ENCODE measurements at regions not wholly inside any gene's neighbourhood (a gene's known extent, or its start where the extent isn't known, plus 50 kb on each side); places are given as distances from the start of the nearest gene placed in this dataset.

DNA sequence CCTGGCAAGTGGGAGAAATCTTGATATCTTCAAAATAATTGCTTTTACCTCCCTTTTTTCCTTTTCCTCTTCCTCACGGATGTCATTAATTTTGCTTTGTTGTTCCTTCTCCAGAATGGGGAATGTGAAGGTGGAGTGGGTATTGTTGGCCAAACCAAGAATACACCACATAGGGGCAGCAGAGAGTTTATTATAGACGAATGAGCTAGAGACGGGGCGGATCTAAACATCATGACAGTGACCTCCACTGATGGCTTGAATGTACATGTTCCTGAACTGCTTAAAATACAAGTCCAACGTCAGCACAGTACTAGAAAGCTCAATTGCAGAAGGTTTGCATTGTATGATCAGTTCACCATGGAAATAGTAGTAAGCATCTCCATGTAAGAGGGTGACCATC, 122.3 kb upstream of the SNX19 start:
- Mint-ChIP-seq H3K36me3 (no peaks in the 10 kb centered on the region), H3K9me3 (no peaks in the 10 kb centered on the region), H3K4me3 (no peak overlapping the region), H3K27ac (no peak overlapping the region), H3K27me3 (ENCODE audit: insufficient read depth, low read depth) (peaks cover 4% of the 10 kb centered on the region), H3K4me1 (no peaks in the 10 kb centered on the region)
- H3F3A ChIP-seq (ENCODE audit: low read depth), result no peaks in the 10 kb centered on the region
- H3K36me3 ChIP-seq, result no peaks in the 10 kb centered on the region
- H4K20me1 ChIP-seq (ENCODE audit: low read depth), result no peaks in the 10 kb centered on the region
- H2AFZ ChIP-seq (replicated peaks), result no peak overlapping the region
- H3K27me3 ChIP-seq, result no peaks in the 10 kb centered on the region
- H3K79me2 ChIP-seq (ENCODE audit: low read depth), result no peaks in the 10 kb centered on the region
- peak; percentile 51 for DNase-seq (ENCODE audit: low spot score)
- H3K4me1 ChIP-seq, result no peaks in the 10 kb centered on the region
- no peaks in the 10 kb centered on the region for H3K9me3 ChIP-seq (ENCODE audit: low read depth)
- H3K9ac ChIP-seq, result no peak overlapping the region
- H3K4me2 ChIP-seq, result no peak overlapping the region
- H3K27ac ChIP-seq, result no peak overlapping the region
- no peak overlapping the region for H3K4me3 ChIP-seq
- TF ChIP-seq, protein P1, sequence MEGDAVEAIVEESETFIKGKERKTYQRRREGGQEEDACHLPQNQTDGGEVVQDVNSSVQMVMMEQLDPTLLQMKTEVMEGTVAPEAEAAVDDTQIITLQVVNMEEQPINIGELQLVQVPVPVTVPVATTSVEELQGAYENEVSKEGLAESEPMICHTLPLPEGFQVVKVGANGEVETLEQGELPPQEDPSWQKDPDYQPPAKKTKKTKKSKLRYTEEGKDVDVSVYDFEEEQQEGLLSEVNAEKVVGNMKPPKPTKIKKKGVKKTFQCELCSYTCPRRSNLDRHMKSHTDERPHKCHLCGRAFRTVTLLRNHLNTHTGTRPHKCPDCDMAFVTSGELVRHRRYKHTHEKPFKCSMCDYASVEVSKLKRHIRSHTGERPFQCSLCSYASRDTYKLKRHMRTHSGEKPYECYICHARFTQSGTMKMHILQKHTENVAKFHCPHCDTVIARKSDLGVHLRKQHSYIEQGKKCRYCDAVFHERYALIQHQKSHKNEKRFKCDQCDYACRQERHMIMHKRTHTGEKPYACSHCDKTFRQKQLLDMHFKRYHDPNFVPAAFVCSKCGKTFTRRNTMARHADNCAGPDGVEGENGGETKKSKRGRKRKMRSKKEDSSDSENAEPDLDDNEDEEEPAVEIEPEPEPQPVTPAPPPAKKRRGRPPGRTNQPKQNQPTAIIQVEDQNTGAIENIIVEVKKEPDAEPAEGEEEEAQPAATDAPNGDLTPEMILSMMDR (IDR thresholded peaks at IDR 0.05), result peak; percentile 61
- no peak for TF ChIP-seq EZH2 (IDR thresholded peaks at IDR 0.05)

DNA sequence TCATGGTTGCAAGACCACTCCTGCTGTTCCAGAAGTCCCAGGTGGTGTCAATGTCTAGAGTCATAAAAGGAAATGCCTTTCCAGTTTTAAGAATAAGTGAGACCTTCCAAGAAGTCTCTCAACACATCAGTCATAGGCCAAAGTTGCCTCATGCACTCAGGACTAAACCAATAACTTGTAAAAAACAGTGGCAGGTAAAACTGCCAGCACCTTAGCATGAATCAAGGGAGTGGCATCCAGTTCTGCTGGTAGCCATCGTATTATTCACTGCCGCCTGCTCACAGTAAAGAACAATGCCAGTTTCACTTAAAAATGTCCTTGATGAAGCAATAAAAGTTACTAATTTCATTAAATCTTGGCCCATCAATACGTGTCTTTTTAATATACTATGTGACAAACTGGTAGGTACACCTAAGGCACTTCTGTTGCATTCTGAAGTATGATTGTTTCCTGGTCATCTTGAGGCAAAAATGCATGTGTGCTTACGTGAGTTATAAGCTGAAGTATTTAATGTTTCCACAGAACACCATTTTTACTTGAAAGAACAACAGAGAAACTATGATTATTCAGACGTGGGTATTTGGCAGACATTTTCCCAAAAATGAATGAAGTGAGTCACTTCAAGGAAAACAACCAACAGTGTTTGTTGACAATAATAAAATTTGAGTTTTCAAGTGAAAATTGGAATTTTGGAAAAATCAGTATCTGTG, 125.2 kb upstream of the SNX19 start:
- H3K27me3 ChIP-seq, result no peaks in the 10 kb centered on the region
- TF ChIP-seq EZH2 (IDR thresholded peaks at IDR 0.05), result no peak
- TF ChIP-seq EZH2phosphoT487 (IDR thresholded peaks at IDR 0.05), result no peak
- TF ChIP-seq, protein P1 (IDR thresholded peaks at IDR 0.05), result no peak
- no peak for DNase-seq (ENCODE audit: low spot score)
- no peaks in the 10 kb centered on the region for H3F3A ChIP-seq (ENCODE audit: low read depth)
- no peak overlapping the region for H3K27ac ChIP-seq
- no peaks in the 10 kb centered on the region for H3K4me1 ChIP-seq
- H3K9me3 ChIP-seq (ENCODE audit: low read depth), result no peaks in the 10 kb centered on the region
- Mint-ChIP-seq H3K4me1 (peaks cover 1% of the 10 kb centered on the region), H3K9me3 (no peaks in the 10 kb centered on the region), H3K27ac (no peak overlapping the region), H3K36me3 (no peaks in the 10 kb centered on the region), H3K4me3 (no peak overlapping the region), H3K27me3 (ENCODE audit: insufficient read depth, low read depth) (peaks cover 11% of the 10 kb centered on the region)
- no peaks in the 10 kb centered on the region for H3K36me3 ChIP-seq
- no peaks in the 10 kb centered on the region for H3K79me2 ChIP-seq (ENCODE audit: low read depth)
- no peak overlapping the region for H2AFZ ChIP-seq (replicated peaks)
- no peaks in the 10 kb centered on the region for H4K20me1 ChIP-seq (ENCODE audit: low read depth)
- H3K4me2 ChIP-seq, result no peak overlapping the region
- H3K4me3 ChIP-seq, result no peak overlapping the region
- no peak overlapping the region for H3K9ac ChIP-seq

DNA sequence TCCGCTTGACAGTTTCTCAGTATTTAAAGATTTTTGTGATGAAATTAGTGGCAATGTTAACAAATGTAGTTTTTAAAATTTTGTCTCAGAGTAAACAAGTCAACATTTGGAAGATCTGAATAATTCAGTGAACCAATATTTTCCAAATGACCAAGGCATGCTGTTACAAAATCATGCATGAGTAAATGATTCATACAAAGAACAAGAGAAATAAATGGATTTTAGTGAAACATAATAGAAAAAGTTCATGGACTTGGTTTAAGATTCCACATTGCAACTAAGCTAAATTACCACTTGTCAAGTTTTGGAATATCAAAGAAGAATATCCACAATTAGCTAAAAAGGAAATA, 125.7 kb upstream of the SNX19 start:
- H3K36me3 Mint-ChIP-seq, result peaks cover 2% of the 10 kb centered on the region
- TF ChIP-seq EZH2 (IDR thresholded peaks at IDR 0.05) (no peak), EZH2phosphoT487 (IDR thresholded peaks at IDR 0.05) (no peak)
- TF ChIP-seq, protein P1 (IDR thresholded peaks at IDR 0.05), result no peak
- peaks cover 2% of the 10 kb centered on the region for H3K9me3 Mint-ChIP-seq
- H3K9ac ChIP-seq, result no peak overlapping the region
- H3F3A ChIP-seq (ENCODE audit: low read depth), result no peaks in the 10 kb centered on the region
- H3K4me1 Mint-ChIP-seq, result peaks cover 4% of the 10 kb centered on the region
- no peaks in the 10 kb centered on the region for H3K9me3 ChIP-seq (ENCODE audit: low read depth)
- no peaks in the 10 kb centered on the region for H4K20me1 ChIP-seq (ENCODE audit: low read depth)
- peaks cover 11% of the 10 kb centered on the region for H3K27me3 Mint-ChIP-seq (ENCODE audit: insufficient read depth, low read depth)
- H3K79me2 ChIP-seq (ENCODE audit: low read depth), result no peaks in the 10 kb centered on the region
- no peak overlapping the region for H3K27ac ChIP-seq
- H3K27me3 ChIP-seq, result no peaks in the 10 kb centered on the region
- no peak overlapping the region for H3K4me2 ChIP-seq
- H3K4me3 Mint-ChIP-seq, result no peak overlapping the region
- no peaks in the 10 kb centered on the region for H3K36me3 ChIP-seq
- H3K4me3 ChIP-seq, result no peak overlapping the region
- H3K27ac Mint-ChIP-seq, result no peak overlapping the region
- no peaks in the 10 kb centered on the region for H3K4me1 ChIP-seq
- no peak for DNase-seq (ENCODE audit: low spot score)
- H2AFZ ChIP-seq (replicated peaks), result no peak overlapping the region
